ENCODE measurements at regions not wholly inside any gene's neighbourhood (a gene's known extent, or its start where the extent isn't known, plus 50 kb on each side); places are given as distances from the start of the nearest gene placed in this dataset.
"Not testable (repeated sequence)": the region's sequence is repeated elsewhere in the genome, so short reads cannot be mapped to it uniquely, and the experiment has no call there.

GRCh38 chr15:62254137-62254934 lies 89.3 kb upstream of the C2CD4B start:
- DNase-seq (ENCODE audit: extremely low spot score, unreplicated experiment): no peak
- no peak overlapping the region for H3K27ac Mint-ChIP-seq (ENCODE audit: unreplicated experiment)

GRCh38 chr15:62256430-62256829 lies 91.3 kb upstream of the C2CD4B start:
- not testable (repeated sequence) for H3K27ac Mint-ChIP-seq (ENCODE audit: unreplicated experiment); H3K4me3 Mint-ChIP-seq (ENCODE audit: unreplicated experiment); H3K4me1 Mint-ChIP-seq (ENCODE audit: unreplicated experiment); H3K9me3 Mint-ChIP-seq (ENCODE audit: unreplicated experiment); DNase-seq (ENCODE audit: extremely low spot score, unreplicated experiment); H3K36me3 Mint-ChIP-seq (ENCODE audit: unreplicated experiment)
- H3K27me3 Mint-ChIP-seq (ENCODE audit: unreplicated experiment): peaks cover 38% of the 10 kb centered on the region

More at GRCh38 chr15:62254137-62254934, 89.3 kb upstream of the C2CD4B start:
- Mint-ChIP-seq H3K27me3 (ENCODE audit: unreplicated experiment) (peaks cover 43% of the 10 kb centered on the region), H3K4me3 (ENCODE audit: unreplicated experiment) (no peak overlapping the region), H3K9me3 (ENCODE audit: unreplicated experiment) (no peaks in the 10 kb centered on the region), H3K4me1 (ENCODE audit: unreplicated experiment) (no peaks in the 10 kb centered on the region), H3K36me3 (ENCODE audit: unreplicated experiment) (no peaks in the 10 kb centered on the region)
- peak; percentile 67 for TF ChIP-seq CTCF (IDR thresholded peaks at IDR 0.05)

GRCh38 chr15:62257996-62258521 lies 93.0 kb upstream of the C2CD4B start:
- no peak overlapping the region for H3K4me3 Mint-ChIP-seq (ENCODE audit: unreplicated experiment)
- peaks cover 33% of the 10 kb centered on the region for H3K27me3 Mint-ChIP-seq (ENCODE audit: unreplicated experiment)
- peaks cover 21% of the 10 kb centered on the region for H3K9me3 Mint-ChIP-seq (ENCODE audit: unreplicated experiment)
- no peak overlapping the region for H3K27ac Mint-ChIP-seq (ENCODE audit: unreplicated experiment)
- no peak for TF ChIP-seq CTCF (IDR thresholded peaks at IDR 0.05)
- peaks cover 5% of the 10 kb centered on the region for H3K36me3 Mint-ChIP-seq (ENCODE audit: unreplicated experiment)
- no peak for DNase-seq (ENCODE audit: extremely low spot score, unreplicated experiment)
- no peaks in the 10 kb centered on the region for H3K4me1 Mint-ChIP-seq (ENCODE audit: unreplicated experiment)

GRCh38 chr15:62262305-62262941 lies 97.3 kb upstream of the C2CD4B start:
- Mint-ChIP-seq H3K9me3 (ENCODE audit: unreplicated experiment) (peaks cover 32% of the 10 kb centered on the region), H3K36me3 (ENCODE audit: unreplicated experiment) (peaks cover 5% of the 10 kb centered on the region), H3K4me1 (ENCODE audit: unreplicated experiment) (no peaks in the 10 kb centered on the region), H3K27ac (ENCODE audit: unreplicated experiment) (no peak overlapping the region), H3K27me3 (ENCODE audit: unreplicated experiment) (peaks cover 9% of the 10 kb centered on the region), H3K4me3 (ENCODE audit: unreplicated experiment) (no peak overlapping the region)
- TF ChIP-seq CTCF (IDR thresholded peaks at IDR 0.05): no peak
- no peak for DNase-seq (ENCODE audit: extremely low spot score, unreplicated experiment)

GRCh38 chr15:62264196-62264595 lies 99.1 kb upstream of the C2CD4B start:
- Mint-ChIP-seq H3K27ac (ENCODE audit: unreplicated experiment) (no peak overlapping the region), H3K4me1 (ENCODE audit: unreplicated experiment) (no peaks in the 10 kb centered on the region), H3K36me3 (ENCODE audit: unreplicated experiment) (peaks cover 8% of the 10 kb centered on the region), H3K9me3 (ENCODE audit: unreplicated experiment) (peaks cover 44% of the 10 kb centered on the region), H3K27me3 (ENCODE audit: unreplicated experiment) (peaks cover 4% of the 10 kb centered on the region), H3K4me3 (ENCODE audit: unreplicated experiment) (no peak overlapping the region)
- DNase-seq (ENCODE audit: extremely low spot score, unreplicated experiment): no peak
- TF ChIP-seq CTCF (IDR thresholded peaks at IDR 0.05): no peak

All from osteocyte (in vitro differentiated cells).